AG10803 (cell line): ENCODE measurements at regions not wholly inside any gene's neighbourhood (a gene's known extent, or its start where the extent isn't known, plus 50 kb on each side); places are given as distances from the start of the nearest gene placed in this dataset.
A peak's percentile ranks its signal among the peaks of the same experiment; 100 is the strongest.

ENCODE experiments used
- DNase-seq: peaks from one replicate; pipeline ENCODE4 v3.0.0; 2010; ENCODE audit warnings: low read depth
- H3K4me3 ChIP-seq: 2 replicates; pipeline ENCODE4 v1.5.1; 2011; ENCODE audit warnings: mild to moderate bottlenecking, low read length, control low read depth
- CTCF ChIP-seq: conservative IDR thresholded peaks from 2 replicates; pipeline ENCODE4 v1.5.1; 2011; ENCODE audit warnings: mild to moderate bottlenecking, low read length, control low read depth, inconsistent platforms

- no peak for DNase-seq
- no peak overlapping the region for H3K4me3 ChIP-seq
- no peak for TF ChIP-seq CTCF
Measured at GRCh38 chr19:32010071-32010470, 335.3 kb upstream of the ZNF507 start.

GRCh38 chr19:32012206-32012605 is 333.2 kb upstream of the ZNF507 start:
- H3K4me3 ChIP-seq = no peak overlapping the region
- TF ChIP-seq CTCF = no peak
- no peak for DNase-seq

- no peak for DNase-seq
- TF ChIP-seq CTCF = no peak
Measured at GRCh38 chr19:32012886-32013631, 332.4 kb upstream of the ZNF507 start.

GRCh38 chr19:32017176-32017953 is 328.0 kb upstream of the ZNF507 start:
- DNase-seq = no peak
- H3K4me3 ChIP-seq = no peak overlapping the region

More at GRCh38 chr19:32012886-32013631, 332.4 kb upstream of the ZNF507 start:
- no peak overlapping the region for H3K4me3 ChIP-seq

GRCh38 chr19:32018014-32018413 is 327.4 kb upstream of the ZNF507 start:
- peak; percentile 60 for DNase-seq
- no peak for TF ChIP-seq CTCF
- no peak overlapping the region for H3K4me3 ChIP-seq

More at GRCh38 chr19:32017176-32017953, 328.0 kb upstream of the ZNF507 start:
- no peak for TF ChIP-seq CTCF

- DNase-seq = no peak
- TF ChIP-seq CTCF = no peak
- no peak overlapping the region for H3K4me3 ChIP-seq
Measured at GRCh38 chr19:32020538-32020937, 324.9 kb upstream of the ZNF507 start.
